ENCODE measurements at regions not wholly inside any gene's neighbourhood (a gene's known extent, or its start where the extent isn't known, plus 50 kb on each side); places are given as distances from the start of the nearest gene placed in this dataset.

DNA sequence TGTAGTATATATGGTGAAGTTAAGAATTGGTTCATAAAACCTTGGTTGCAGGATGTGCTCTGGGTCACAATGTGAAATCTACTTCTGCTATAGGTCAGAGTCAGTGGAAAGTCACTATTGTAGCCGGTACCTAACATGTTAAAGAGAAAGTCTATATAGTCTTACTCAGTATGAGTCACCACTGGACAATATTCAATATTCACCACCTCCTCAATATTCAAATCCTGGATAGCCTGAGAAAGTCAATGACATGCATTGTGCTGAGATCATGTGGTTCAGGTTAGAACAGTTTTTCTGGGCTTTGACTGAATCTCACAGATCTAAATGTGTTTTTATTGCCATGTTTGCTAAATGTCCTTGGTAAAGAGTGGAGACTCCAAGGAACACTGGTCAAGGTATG, 108.8 kb downstream of the HMHB1 start:
- Histone ChIP-seq H3K4me3 (no peak overlapping the region), H3K4me1 (no peaks in the 10 kb centered on the region), H3K9me3 (no peaks in the 10 kb centered on the region), H3K36me3 (ENCODE audit: low read depth, missing control alignments) (no peaks in the 10 kb centered on the region), H3K27me3 (no peaks in the 10 kb centered on the region), H3K27ac (no peak overlapping the region)
- intact Hi-C loops (cut with DNase I; ENCODE audit: low total_unique reads) = no loop called here
- WGBS, 2 donors = 91 to 96% methylated on average over 1 of the region's 1 CpG
- DNase-seq = no peak
- TF ChIP-seq POLR2A (IDR thresholded peaks at IDR 0.05) = no peak
- TF ChIP-seq, protein P1, sequence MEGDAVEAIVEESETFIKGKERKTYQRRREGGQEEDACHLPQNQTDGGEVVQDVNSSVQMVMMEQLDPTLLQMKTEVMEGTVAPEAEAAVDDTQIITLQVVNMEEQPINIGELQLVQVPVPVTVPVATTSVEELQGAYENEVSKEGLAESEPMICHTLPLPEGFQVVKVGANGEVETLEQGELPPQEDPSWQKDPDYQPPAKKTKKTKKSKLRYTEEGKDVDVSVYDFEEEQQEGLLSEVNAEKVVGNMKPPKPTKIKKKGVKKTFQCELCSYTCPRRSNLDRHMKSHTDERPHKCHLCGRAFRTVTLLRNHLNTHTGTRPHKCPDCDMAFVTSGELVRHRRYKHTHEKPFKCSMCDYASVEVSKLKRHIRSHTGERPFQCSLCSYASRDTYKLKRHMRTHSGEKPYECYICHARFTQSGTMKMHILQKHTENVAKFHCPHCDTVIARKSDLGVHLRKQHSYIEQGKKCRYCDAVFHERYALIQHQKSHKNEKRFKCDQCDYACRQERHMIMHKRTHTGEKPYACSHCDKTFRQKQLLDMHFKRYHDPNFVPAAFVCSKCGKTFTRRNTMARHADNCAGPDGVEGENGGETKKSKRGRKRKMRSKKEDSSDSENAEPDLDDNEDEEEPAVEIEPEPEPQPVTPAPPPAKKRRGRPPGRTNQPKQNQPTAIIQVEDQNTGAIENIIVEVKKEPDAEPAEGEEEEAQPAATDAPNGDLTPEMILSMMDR (IDR thresholded peaks at IDR 0.05) = no peak

- Histone ChIP-seq H3K36me3 (ENCODE audit: low read depth, missing control alignments) (no peaks in the 10 kb centered on the region), H3K4me3 (no peak overlapping the region), H3K27me3 (no peaks in the 10 kb centered on the region), H3K27ac (no peak overlapping the region), H3K9me3 (no peaks in the 10 kb centered on the region), H3K4me1 (no peaks in the 10 kb centered on the region)
- 86 to 90% methylated on average over 1 of the region's 1 CpG for WGBS, 2 donors
- no peak for DNase-seq
- TF ChIP-seq, protein P1 (IDR thresholded peaks at IDR 0.05) = no peak
- TF ChIP-seq POLR2A (IDR thresholded peaks at IDR 0.05) = no peak
- intact Hi-C loops (cut with DNase I; ENCODE audit: low total_unique reads) = no loop called here
Measured at GRCh38 chr5:143921525-143922311, 109.8 kb downstream of the HMHB1 start.

GRCh38 chr5:143922718-143923117, 110.8 kb downstream of the HMHB1 start:
- Histone ChIP-seq H3K36me3 (ENCODE audit: low read depth, missing control alignments) (no peaks in the 10 kb centered on the region), H3K27me3 (no peaks in the 10 kb centered on the region), H3K27ac (no peak overlapping the region), H3K9me3 (no peaks in the 10 kb centered on the region), H3K4me3 (no peak overlapping the region), H3K4me1 (no peaks in the 10 kb centered on the region)
- intact Hi-C loops (cut with DNase I; ENCODE audit: low total_unique reads) = no loop called here
- WGBS, 2 donors = 66 to 76% methylated on average over 2 of the region's 2 CpGs
- DNase-seq = no peak
- TF ChIP-seq, protein P1 (IDR thresholded peaks at IDR 0.05) = no peak
- TF ChIP-seq POLR2A (IDR thresholded peaks at IDR 0.05) = no peak

- no peak for DNase-seq
- WGBS, 2 donors = 76 to 77% methylated on average over 6 of the region's 6 CpGs
- Histone ChIP-seq H3K36me3 (ENCODE audit: low read depth, missing control alignments) (no peaks in the 10 kb centered on the region), H3K4me1 (no peaks in the 10 kb centered on the region), H3K4me3 (no peak overlapping the region), H3K9me3 (no peaks in the 10 kb centered on the region), H3K27me3 (no peaks in the 10 kb centered on the region), H3K27ac (no peak overlapping the region)
- intact Hi-C loops (cut with DNase I; ENCODE audit: low total_unique reads) = no loop called here
- TF ChIP-seq POLR2A (IDR thresholded peaks at IDR 0.05) = no peak
- TF ChIP-seq, protein P1 (IDR thresholded peaks at IDR 0.05) = no peak
Measured at GRCh38 chr5:143923634-143924266, 111.8 kb downstream of the HMHB1 start.

Data from testis (tissue), 2 donors.